HG03060 (cell line): ENCODE measurements at regions not wholly inside any gene's neighbourhood (a gene's known extent, or its start where the extent isn't known, plus 50 kb on each side); places are given as distances from the start of the nearest gene placed in this dataset.

Experiments used
- ATAC-seq: cut with Tn5 transposase; IDR thresholded peaks from one replicate; pipeline ENCODE4 v1.9.1; 2021; ENCODE audit warnings: low read depth, moderate number of reproducible peaks; ENCODE audit not compliant: unreplicated experiment

DNA sequence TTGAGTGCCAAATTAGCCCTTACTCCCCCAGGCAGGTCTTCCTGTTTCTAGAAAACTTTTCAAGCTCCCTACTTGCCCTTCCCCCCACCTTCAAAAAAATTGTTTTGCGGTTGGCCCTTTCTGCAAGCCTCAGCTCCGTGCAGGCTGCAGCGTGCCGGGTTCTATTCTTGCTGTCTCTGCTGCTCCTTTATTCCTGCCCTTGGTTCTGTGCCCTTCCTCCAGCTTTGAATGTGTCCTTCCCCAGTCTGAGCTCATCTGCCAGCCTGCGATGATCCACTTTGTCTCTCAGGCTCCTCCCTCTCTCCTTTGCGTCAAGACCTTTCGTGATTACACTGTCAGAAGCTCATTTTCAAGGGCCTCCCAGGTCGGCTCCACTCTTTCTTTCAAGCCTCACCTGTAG is 98.6 kb downstream of the IRF2BPL start:
- ATAC-seq, result no peak

DNA sequence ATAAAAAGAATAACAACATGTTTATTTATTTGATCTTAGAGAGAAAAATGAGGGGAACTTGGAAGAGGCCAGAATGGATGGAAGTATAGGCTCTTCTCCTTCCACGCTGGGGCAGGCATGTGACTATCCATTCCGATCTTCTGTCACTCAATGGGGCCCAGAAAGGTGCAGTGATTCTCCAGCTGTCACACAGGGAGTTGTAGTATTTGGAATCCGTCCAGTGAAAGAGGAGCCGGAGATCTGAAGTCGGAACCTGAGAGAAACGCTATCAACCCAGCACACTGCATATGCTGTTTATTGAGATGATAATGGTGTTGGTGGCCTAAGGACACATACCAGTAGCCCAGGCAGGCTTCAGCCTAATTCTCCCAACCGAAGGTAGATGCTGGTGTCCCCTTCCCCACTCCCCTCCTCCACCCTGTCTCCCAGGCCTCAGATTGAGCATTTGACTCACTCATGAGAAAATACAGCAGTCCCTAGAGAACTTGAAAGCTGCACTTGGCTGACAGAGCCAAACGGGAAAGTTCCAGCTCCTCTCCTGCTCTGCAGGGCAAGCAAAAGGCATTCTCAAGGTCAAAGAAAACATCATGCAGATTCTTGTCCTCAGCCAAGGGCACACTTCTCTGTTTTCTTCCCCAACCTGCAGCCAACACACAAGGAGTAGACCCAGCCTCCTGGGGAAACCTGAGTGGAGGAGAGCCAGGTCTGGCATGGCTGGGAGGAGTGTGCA is 100.4 kb downstream of the IRF2BPL start:
- ATAC-seq, result no peak

- ATAC-seq, result no peak
Measured at GRCh38 chr14:76926521-76927251, 100.5 kb downstream of the LRRC74A start.

GRCh38 chr14:76925097-76925441 is 98.9 kb downstream of the LRRC74A start:
- no peak for ATAC-seq

GRCh38 chr14:76924371-76925096 is 98.3 kb downstream of the LRRC74A start:
- ATAC-seq, result no peak

DNA sequence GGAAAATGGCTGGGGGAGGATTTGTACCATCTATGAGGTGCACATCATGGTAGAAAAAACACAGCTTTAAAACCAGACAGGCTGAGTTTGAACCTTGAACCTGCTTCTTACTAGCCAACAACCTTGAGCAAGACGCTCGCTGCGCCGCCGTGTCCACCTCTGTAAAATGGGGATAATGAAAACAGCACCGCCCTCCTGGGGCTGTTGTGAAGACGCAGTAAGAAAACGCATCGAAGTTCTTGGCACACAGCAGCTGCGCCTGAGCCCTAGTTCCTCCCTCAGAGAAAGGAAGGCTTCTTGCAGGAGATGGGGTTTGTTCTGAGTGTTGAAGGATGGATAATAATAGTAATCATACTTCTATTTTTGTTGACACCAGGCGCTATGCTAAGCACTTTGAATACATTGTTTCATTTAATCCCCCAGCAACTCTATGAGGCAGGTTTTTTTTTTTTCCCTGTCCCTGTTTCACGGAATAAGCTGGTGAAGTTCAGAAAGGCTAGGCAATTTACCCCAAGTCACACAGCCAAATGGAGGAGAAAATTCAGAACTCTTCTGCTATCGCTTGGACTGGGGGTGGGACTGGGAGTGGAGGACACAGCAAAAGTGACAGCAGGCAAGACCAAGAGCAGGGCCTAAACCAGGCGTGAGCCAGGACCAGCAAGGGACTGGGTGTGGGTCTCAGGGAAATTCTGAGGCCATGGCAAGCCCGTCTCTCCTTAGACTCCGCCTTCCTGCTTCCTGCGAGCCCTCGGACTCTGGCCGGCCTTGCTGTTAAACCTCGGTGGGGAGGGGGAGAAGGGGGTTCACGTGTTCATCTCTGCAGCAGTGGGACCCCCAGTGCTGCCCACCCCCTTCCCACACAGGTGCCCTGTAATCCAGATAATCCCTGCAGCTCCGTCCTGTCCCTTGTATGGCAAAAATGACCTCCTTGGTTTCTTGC is 97.5 kb downstream of the LRRC74A start:
- ATAC-seq, result no peak

DNA sequence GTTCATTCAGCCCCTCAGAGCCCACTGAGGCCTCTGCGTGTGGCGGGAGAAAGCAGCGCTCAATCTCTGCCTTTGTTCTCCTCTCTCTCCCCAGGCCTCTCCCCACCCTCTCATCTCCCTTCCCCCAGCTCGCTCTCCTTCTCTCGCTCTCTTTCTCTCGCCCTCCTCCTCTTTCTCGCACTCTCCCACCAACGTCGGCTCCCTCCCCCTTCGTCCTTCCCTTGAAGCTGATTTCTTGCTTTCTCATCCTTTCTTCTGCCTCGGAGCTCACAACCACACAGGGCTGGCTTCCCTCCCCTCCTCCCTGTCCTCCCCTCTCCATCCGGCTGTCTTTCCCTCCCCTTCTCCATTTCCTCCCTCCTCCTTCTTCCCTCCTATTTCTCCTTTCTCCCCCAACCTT is 96.4 kb downstream of the LRRC74A start:
- ATAC-seq, result no peak

DNA sequence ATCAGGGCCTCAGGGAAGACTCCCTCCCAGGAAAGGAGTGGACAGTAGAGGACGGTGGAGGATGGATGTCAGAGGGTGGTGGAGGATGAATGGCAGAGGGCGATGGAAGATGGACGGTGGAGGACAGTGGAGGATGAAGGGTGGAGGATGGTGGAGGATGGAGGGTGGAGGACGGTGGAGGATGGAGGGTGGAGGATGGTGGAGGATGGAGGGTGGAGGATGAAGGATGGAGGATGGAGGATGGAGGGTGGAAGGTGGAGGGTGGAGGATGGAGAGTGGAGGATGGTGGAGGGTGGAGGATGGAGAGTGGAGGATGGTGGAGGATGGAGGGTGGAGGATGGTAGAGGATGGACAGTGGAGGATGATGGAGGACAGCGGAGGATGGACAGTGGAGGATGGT is 95.9 kb downstream of the LRRC74A start:
- ATAC-seq, result no peak

GRCh38 chr14:76921088-76921399 is 94.8 kb downstream of the LRRC74A start:
- ATAC-seq, result no peak

GRCh38 chr14:76920331-76921087 is 94.3 kb downstream of the LRRC74A start:
- ATAC-seq, result no peak

GRCh38 chr14:76919431-76920330 is 93.5 kb downstream of the LRRC74A start:
- no peak for ATAC-seq
